ENCODE measurements at regions not wholly inside any gene's neighbourhood (a gene's known extent, or its start where the extent isn't known, plus 50 kb on each side); places are given as distances from the start of the nearest gene placed in this dataset.

DNA sequence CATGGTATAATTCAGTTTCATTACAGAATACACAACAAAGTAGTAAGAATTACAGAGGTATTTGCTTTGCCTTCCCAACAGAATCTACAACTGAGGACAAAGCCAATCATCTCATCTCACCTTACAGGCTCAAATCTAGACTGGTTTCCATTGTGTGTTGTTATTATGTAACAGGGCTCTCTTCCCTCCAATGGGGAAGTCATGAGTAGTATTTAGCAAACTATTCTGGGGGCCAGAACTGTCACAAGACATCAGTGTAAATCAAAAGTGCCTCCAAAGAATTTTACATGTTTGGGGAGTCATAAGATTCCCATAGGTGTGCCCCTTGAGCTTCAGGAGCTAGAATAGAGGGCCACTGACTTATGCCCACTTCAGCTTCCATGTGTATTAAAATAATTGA, 187.0 kb upstream of the EDNRB start:
- Histone ChIP-seq H2AFZ (no peak overlapping the region), H3K9ac (no peak overlapping the region)
- TF ChIP-seq, protein P1, sequence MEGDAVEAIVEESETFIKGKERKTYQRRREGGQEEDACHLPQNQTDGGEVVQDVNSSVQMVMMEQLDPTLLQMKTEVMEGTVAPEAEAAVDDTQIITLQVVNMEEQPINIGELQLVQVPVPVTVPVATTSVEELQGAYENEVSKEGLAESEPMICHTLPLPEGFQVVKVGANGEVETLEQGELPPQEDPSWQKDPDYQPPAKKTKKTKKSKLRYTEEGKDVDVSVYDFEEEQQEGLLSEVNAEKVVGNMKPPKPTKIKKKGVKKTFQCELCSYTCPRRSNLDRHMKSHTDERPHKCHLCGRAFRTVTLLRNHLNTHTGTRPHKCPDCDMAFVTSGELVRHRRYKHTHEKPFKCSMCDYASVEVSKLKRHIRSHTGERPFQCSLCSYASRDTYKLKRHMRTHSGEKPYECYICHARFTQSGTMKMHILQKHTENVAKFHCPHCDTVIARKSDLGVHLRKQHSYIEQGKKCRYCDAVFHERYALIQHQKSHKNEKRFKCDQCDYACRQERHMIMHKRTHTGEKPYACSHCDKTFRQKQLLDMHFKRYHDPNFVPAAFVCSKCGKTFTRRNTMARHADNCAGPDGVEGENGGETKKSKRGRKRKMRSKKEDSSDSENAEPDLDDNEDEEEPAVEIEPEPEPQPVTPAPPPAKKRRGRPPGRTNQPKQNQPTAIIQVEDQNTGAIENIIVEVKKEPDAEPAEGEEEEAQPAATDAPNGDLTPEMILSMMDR (IDR thresholded peaks at IDR 0.05), result no peak

DNA sequence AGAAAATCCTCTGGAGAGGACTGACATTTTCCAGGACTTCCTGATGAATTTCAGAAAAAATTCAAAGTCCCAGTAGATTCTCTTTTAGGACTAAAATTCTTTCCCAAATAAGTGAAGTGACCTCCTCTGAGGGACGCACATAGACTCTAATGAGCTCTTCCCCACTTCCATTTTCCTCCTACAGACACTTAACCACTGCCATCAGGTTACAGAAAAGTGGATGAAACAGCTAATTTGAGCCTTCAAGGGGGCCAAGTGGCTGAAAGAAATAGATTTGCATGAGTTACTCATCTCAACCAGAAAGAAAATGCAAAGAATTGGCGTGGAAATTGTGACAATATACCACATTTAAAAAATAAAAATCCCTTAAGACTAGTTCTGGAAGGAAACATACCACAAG, 185.3 kb upstream of the EDNRB start:
- TF ChIP-seq, protein P1 (IDR thresholded peaks at IDR 0.05), result no peak

More for the DNA sequence above, 187.0 kb upstream of the EDNRB start:
- Histone ChIP-seq H3K4me1 (no peaks in the 10 kb centered on the region), H3K27me3 (ENCODE audit: control insufficient read depth, insufficient read depth, low read length) (no peaks in the 10 kb centered on the region), H3K79me2 (no peaks in the 10 kb centered on the region), H3K4me3 (ENCODE audit: low read depth, low read length) (no peak overlapping the region), H3K27ac (no peak overlapping the region), H3K36me3 (ENCODE audit: control insufficient read depth, insufficient read depth, low read length) (no peaks in the 10 kb centered on the region), H3K9me3 (ENCODE audit: control insufficient read depth, low read length) (peaks cover 3% of the 10 kb centered on the region), H3K4me2 (ENCODE audit: low read length) (no peak overlapping the region)

DNA sequence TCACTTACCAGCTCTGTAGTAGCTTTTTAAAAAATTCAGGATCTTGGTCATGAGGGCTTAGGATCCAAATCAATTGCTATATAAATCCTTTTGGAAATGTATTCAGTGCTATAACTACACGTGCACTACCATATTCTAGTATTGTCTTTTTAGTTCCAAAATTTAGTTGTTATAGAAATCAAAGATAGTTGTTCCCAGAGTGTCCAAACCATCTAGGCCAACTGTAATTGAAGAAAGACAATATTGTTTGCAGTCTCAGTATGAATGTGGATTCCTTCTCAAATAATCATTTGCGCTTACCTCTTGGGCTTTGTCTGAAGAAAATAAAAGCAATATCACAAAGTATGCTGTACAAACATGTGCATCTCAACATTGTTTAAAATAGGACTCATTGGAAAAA, 184.1 kb upstream of the EDNRB start:
- no peak overlapping the region for H3K27ac ChIP-seq
- no peaks in the 10 kb centered on the region for H3K36me3 ChIP-seq (ENCODE audit: control insufficient read depth, insufficient read depth, low read length)
- TF ChIP-seq, protein P1 (IDR thresholded peaks at IDR 0.05), result no peak

More for the DNA sequence above, 185.3 kb upstream of the EDNRB start:
- no peak overlapping the region for H3K9ac ChIP-seq
- H3K27ac ChIP-seq, result no peak overlapping the region
- no peaks in the 10 kb centered on the region for H3K36me3 ChIP-seq (ENCODE audit: control insufficient read depth, insufficient read depth, low read length)
- no peak overlapping the region for H3K4me3 ChIP-seq (ENCODE audit: low read depth, low read length)
- no peak overlapping the region for H2AFZ ChIP-seq
- H3K27me3 ChIP-seq (ENCODE audit: control insufficient read depth, insufficient read depth, low read length), result no peaks in the 10 kb centered on the region
- H3K9me3 ChIP-seq (ENCODE audit: control insufficient read depth, low read length), result peaks cover 3% of the 10 kb centered on the region
- no peaks in the 10 kb centered on the region for H3K79me2 ChIP-seq
- no peak overlapping the region for H3K4me2 ChIP-seq (ENCODE audit: low read length)
- no peaks in the 10 kb centered on the region for H3K4me1 ChIP-seq

DNA sequence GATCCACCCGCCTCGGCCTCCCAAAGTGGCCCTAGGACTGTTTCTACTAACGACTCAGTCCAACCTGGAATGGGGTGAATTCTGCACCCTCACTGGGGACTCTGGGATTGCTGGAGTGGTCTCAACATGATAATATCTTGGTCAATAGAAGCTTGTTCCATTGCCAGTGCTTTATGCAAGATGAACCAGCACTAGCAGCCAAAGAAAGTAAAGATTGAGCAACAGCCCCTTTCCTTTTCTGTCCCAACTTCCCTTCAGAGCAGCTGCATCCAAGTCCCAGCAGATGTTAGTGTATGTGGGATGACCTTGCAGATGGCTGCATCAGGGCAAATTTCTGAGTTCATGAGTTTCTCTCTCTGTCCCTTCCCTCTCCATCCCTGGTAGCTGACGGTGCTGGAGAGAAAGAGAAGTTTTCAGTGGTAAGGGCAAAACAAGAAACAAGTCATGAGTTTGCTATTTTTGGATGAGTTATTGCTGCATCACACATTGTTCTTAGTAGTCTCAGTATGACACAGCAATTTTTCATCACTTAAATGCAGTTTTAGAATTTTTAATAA, 183.6 kb upstream of the EDNRB start:
- TF ChIP-seq, protein P1 (IDR thresholded peaks at IDR 0.05), result no peak
- Histone ChIP-seq H3K9ac (no peak overlapping the region), H3K4me2 (ENCODE audit: low read length) (no peak overlapping the region), H3K27ac (no peak overlapping the region), H3K9me3 (ENCODE audit: control insufficient read depth, low read length) (no peaks in the 10 kb centered on the region), H3K79me2 (no peaks in the 10 kb centered on the region), H3K36me3 (ENCODE audit: control insufficient read depth, insufficient read depth, low read length) (no peaks in the 10 kb centered on the region), H3K4me1 (no peaks in the 10 kb centered on the region), H2AFZ (no peak overlapping the region), H3K27me3 (ENCODE audit: control insufficient read depth, insufficient read depth, low read length) (no peaks in the 10 kb centered on the region), H3K4me3 (ENCODE audit: low read depth, low read length) (no peak overlapping the region)

More for the DNA sequence above, 184.1 kb upstream of the EDNRB start:
- H3K27me3 ChIP-seq (ENCODE audit: control insufficient read depth, insufficient read depth, low read length), result no peaks in the 10 kb centered on the region
- no peaks in the 10 kb centered on the region for H3K79me2 ChIP-seq
- no peaks in the 10 kb centered on the region for H3K9me3 ChIP-seq (ENCODE audit: control insufficient read depth, low read length)
- no peak overlapping the region for H3K9ac ChIP-seq
- no peak overlapping the region for H2AFZ ChIP-seq
- H3K4me1 ChIP-seq, result no peaks in the 10 kb centered on the region
- H3K4me3 ChIP-seq (ENCODE audit: low read depth, low read length), result no peak overlapping the region
- no peak overlapping the region for H3K4me2 ChIP-seq (ENCODE audit: low read length)

DNA sequence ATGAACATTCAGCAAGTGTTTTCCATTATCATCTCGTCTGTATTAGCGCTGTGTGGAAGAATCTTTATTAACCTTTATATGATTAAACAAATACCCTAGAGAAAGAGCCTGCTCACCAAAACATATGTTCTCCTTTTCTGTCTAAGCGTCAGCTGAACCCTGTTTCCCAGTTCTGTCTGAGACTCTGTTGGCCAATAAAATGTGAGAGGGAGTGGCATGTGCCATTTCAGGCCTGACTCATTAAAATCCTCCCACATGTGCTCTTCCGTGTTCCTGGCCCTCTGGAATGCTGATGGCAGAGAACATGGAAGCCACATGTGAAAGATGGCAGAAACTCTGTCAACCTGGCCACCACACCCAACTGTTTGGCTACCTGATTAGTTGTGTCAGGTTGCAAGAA, 181.9 kb upstream of the EDNRB start:
- Histone ChIP-seq H3K79me2 (no peaks in the 10 kb centered on the region), H3K4me2 (ENCODE audit: low read length) (no peak overlapping the region), H3K27ac (no peak overlapping the region), H3K4me1 (no peaks in the 10 kb centered on the region), H3K9ac (no peak overlapping the region), H3K27me3 (ENCODE audit: control insufficient read depth, insufficient read depth, low read length) (no peaks in the 10 kb centered on the region), H2AFZ (no peak overlapping the region), H3K4me3 (ENCODE audit: low read depth, low read length) (no peak overlapping the region), H3K9me3 (ENCODE audit: control insufficient read depth, low read length) (no peaks in the 10 kb centered on the region), H3K36me3 (ENCODE audit: control insufficient read depth, insufficient read depth, low read length) (no peaks in the 10 kb centered on the region)
- TF ChIP-seq, protein P1 (IDR thresholded peaks at IDR 0.05), result no peak

Measured in parathyroid adenoma (tissue), 2 donors.